Ishikawa (cell line): ENCODE measurements at regions not wholly inside any gene's neighbourhood (a gene's known extent, or its start where the extent isn't known, plus 50 kb on each side); places are given as distances from the start of the nearest gene placed in this dataset.

Source experiments
- CEBPB ChIP-seq: IDR thresholded peaks from 2 replicates; pipeline ENCODE4 v1.6.1; 2012
- CREB1 ChIP-seq: IDR thresholded peaks from 2 replicates; pipeline ENCODE4 v1.6.1; 2012; ENCODE audit warnings: low read depth
- EGR1 ChIP-seq: IDR thresholded peaks from 2 replicates; pipeline ENCODE4 v1.6.1; 2012
- EP300 ChIP-seq: IDR thresholded peaks from 2 replicates; pipeline ENCODE4 v1.6.1; 2012; ENCODE audit warnings: borderline replicate concordance
- FOXM1 ChIP-seq: IDR thresholded peaks from 2 replicates; pipeline ENCODE4 v1.6.1; 2012; ENCODE audit warnings: low read depth, borderline replicate concordance
- MAX ChIP-seq: IDR thresholded peaks from 2 replicates; pipeline ENCODE4 v1.6.1; 2012
- NFIC ChIP-seq: IDR thresholded peaks from 2 replicates; pipeline ENCODE4 v1.6.1; 2012
- RAD21 ChIP-seq: IDR thresholded peaks from 2 replicates; pipeline ENCODE4 v1.6.1; 2012; ENCODE audit warnings: low read depth
- REST ChIP-seq: IDR thresholded peaks from 2 replicates; pipeline ENCODE4 v1.6.1; 2012; ENCODE audit warnings: low read depth, mild to moderate bottlenecking
- TAF1 ChIP-seq: IDR thresholded peaks from 2 replicates; pipeline ENCODE4 v1.6.1; 2012; ENCODE audit warnings: low read depth, mild to moderate bottlenecking
- TCF12 ChIP-seq: IDR thresholded peaks from 2 replicates; pipeline ENCODE4 v1.6.1; 2012; ENCODE audit warnings: low read depth
- TEAD4 ChIP-seq: IDR thresholded peaks from 2 replicates; pipeline ENCODE4 v1.6.1; 2012
- USF1 ChIP-seq: IDR thresholded peaks from 2 replicates; pipeline ENCODE4 v1.6.1; 2012
- YY1 ChIP-seq: IDR thresholded peaks from 2 replicates; pipeline ENCODE4 v1.6.1; 2012; ENCODE audit warnings: low read depth
- ZBTB7A ChIP-seq: IDR thresholded peaks from 2 replicates; pipeline ENCODE4 v1.6.1; 2012; ENCODE audit warnings: low read depth

- no peak for TF ChIP-seq YY1
- no peak for TF ChIP-seq CEBPB
- TF ChIP-seq RAD21, result no peak
- TF ChIP-seq MAX, result no peak
- TF ChIP-seq TEAD4, result no peak
Observed at GRCh38 chr5:98248949-98249348, 524.5 kb upstream of the RGMB start.

GRCh38 chr5:98258939-98259338 lies 514.5 kb upstream of the RGMB start:
- TF ChIP-seq EGR1 (no peak), EP300 (no peak), NFIC (no peak), CEBPB (no peak), CREB1 (no peak), MAX (no peak), REST (no peak), ZBTB7A (no peak), YY1 (no peak), TAF1 (no peak), TCF12 (no peak)

- TF ChIP-seq YY1, result no peak
- TF ChIP-seq TEAD4, result no peak
- no peak for TF ChIP-seq RAD21
- TF ChIP-seq EP300, result no peak
- TF ChIP-seq USF1, result no peak
- no peak for TF ChIP-seq TAF1
Observed at GRCh38 chr5:98259595-98259994, 513.9 kb upstream of the RGMB start.

- TF ChIP-seq TEAD4, result no peak
- TF ChIP-seq EGR1, result no peak
- TF ChIP-seq YY1, result no peak
- TF ChIP-seq CREB1, result no peak
- no peak for TF ChIP-seq TAF1
- no peak for TF ChIP-seq FOXM1
- no peak for TF ChIP-seq RAD21
- TF ChIP-seq CEBPB, result no peak
- no peak for TF ChIP-seq NFIC
- no peak for TF ChIP-seq REST
- TF ChIP-seq MAX, result no peak
- no peak for TF ChIP-seq TCF12
- TF ChIP-seq USF1, result no peak
- no peak for TF ChIP-seq ZBTB7A
- TF ChIP-seq EP300, result no peak
Observed at GRCh38 chr5:98263084-98263483, 510.4 kb upstream of the RGMB start.

GRCh38 chr5:98268162-98268860 lies 505.2 kb upstream of the RGMB start:
- TF ChIP-seq TCF12 (no peak), TAF1 (no peak)

GRCh38 chr5:98275980-98276379 lies 497.5 kb upstream of the RGMB start:
- TF ChIP-seq MAX, result no peak
- TF ChIP-seq USF1, result no peak
- no peak for TF ChIP-seq YY1
- no peak for TF ChIP-seq TEAD4
- no peak for TF ChIP-seq CREB1
- TF ChIP-seq EP300, result no peak
- no peak for TF ChIP-seq EGR1
